HEK293T (cell line): ENCODE measurements at regions not wholly inside any gene's neighbourhood (a gene's known extent, or its start where the extent isn't known, plus 50 kb on each side); places are given as distances from the start of the nearest gene placed in this dataset.

Source experiments
- CTBP1 ChIP-seq: fragments of 450-650 bp; IDR thresholded peaks from 2 replicates; pipeline ENCODE4 v1.6.1; 2016; ENCODE audit warnings: borderline replicate concordance
- FOXK2 ChIP-seq: fragments of 450-650 bp; IDR thresholded peaks from 2 replicates; pipeline ENCODE4 v1.6.1; 2016; ENCODE audit warnings: mild to moderate bottlenecking
- SP1 ChIP-seq: fragments of 450-650 bp; IDR thresholded peaks from 2 replicates; pipeline ENCODE4 v1.6.1; 2017

DNA sequence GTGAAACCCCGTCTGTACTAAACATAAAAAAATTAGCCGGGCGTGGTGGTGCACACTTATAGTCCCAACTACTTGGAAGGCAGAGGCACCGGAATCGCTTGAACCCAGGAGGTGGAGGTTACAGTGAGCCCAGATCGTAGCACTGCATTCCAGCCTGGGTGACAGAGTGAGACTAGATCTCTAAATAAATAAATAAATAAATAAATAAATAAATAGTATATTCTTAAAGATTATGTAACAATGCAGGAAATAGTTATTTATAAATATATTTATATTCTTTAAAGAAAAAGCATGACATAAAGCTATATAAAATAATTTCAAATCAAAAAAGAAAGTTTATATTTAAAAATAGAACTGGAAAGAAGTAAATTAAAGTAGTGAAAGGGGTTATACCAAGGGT lies 76.4 kb downstream of the MBL2 start:
- no peak for TF ChIP-seq CTBP1
- TF ChIP-seq SP1, result no peak
- TF ChIP-seq FOXK2, result no peak
